ENCODE measurements at regions not wholly inside any gene's neighbourhood (a gene's known extent, or its start where the extent isn't known, plus 50 kb on each side); places are given as distances from the start of the nearest gene placed in this dataset.

DNA sequence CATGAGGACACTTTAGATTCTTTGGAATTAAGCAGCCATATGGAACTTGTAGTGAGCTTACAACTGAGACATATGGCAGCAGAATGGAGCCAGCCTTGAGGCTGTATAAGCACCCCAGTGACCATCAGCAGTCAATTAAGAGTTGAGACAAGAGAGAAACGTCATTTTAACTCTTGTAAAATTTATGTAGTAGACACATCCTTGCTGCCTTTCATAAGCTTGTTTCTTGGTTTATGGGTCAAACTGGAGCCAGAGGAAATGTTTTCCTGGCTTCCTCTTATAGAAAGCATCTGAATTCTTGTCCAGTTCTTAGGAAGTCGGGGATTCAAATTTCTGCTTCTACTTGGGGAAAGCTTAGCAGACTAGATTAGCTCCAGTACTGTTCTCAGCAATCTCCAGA, 745.1 kb upstream of the MARCKS start:
- DNase-seq (ENCODE audit: low read depth in 1 of 2, low spot score in 1 of 2) (no peak), FAIRE-seq (no peak), ATAC-seq (no peak)
- WGBS (ENCODE audit: missing lambda C conversion rate) = 8% methylated on average over 2 of the region's 2 CpGs
- POLR2A ChIA-PET = no interaction called here
- CTCF ChIA-PET = interaction anchor here (1.1 kb wide), 1 partner anchor 27 kb away, joined by 3 read pairs; no protein-coding TSS in a partner anchor
- no peaks in the 10 kb centered on the region for H3K9me3 ChIP-seq
- no peak overlapping the region for H3K4me3 ChIP-seq
- no peak overlapping the region for H3K4me2 ChIP-seq
- no peak overlapping the region for H3K27ac ChIP-seq
- TF ChIP-seq HDAC2 (IDR thresholded peaks at IDR 0.05) = no peak
- no peak for TF ChIP-seq SREBF2 (IDR thresholded peaks at IDR 0.05)
- TF ChIP-seq, protein P1, sequence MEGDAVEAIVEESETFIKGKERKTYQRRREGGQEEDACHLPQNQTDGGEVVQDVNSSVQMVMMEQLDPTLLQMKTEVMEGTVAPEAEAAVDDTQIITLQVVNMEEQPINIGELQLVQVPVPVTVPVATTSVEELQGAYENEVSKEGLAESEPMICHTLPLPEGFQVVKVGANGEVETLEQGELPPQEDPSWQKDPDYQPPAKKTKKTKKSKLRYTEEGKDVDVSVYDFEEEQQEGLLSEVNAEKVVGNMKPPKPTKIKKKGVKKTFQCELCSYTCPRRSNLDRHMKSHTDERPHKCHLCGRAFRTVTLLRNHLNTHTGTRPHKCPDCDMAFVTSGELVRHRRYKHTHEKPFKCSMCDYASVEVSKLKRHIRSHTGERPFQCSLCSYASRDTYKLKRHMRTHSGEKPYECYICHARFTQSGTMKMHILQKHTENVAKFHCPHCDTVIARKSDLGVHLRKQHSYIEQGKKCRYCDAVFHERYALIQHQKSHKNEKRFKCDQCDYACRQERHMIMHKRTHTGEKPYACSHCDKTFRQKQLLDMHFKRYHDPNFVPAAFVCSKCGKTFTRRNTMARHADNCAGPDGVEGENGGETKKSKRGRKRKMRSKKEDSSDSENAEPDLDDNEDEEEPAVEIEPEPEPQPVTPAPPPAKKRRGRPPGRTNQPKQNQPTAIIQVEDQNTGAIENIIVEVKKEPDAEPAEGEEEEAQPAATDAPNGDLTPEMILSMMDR (IDR thresholded peaks at IDR 0.05) = no peak
- no peak for TF ChIP-seq KDM5A (IDR thresholded peaks at IDR 0.05)
- TF ChIP-seq CHD4 (IDR thresholded peaks at IDR 0.05; ENCODE audit: borderline replicate concordance) = no peak
- no peak for TF ChIP-seq HEYL (CRISPR knock-in tag; IDR thresholded peaks at IDR 0.05)
- TF ChIP-seq, protein P2, sequence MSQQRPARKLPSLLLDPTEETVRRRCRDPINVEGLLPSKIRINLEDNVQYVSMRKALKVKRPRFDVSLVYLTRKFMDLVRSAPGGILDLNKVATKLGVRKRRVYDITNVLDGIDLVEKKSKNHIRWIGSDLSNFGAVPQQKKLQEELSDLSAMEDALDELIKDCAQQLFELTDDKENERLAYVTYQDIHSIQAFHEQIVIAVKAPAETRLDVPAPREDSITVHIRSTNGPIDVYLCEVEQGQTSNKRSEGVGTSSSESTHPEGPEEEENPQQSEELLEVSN (IDR thresholded peaks at IDR 0.05; ENCODE audit: borderline replicate concordance, low read depth) = no peak
- TF ChIP-seq POLR2AphosphoS2 (conservative IDR thresholded peaks at IDR 0.05; ENCODE audit: low read length) = no peak
- TF ChIP-seq RNF2 (IDR thresholded peaks at IDR 0.05; ENCODE audit: borderline replicate concordance, low read depth) = no peak
- no peak for TF ChIP-seq CHD2 (IDR thresholded peaks at IDR 0.05; ENCODE audit: low read length, partially characterized antibody)
- TF ChIP-seq, protein P3, sequence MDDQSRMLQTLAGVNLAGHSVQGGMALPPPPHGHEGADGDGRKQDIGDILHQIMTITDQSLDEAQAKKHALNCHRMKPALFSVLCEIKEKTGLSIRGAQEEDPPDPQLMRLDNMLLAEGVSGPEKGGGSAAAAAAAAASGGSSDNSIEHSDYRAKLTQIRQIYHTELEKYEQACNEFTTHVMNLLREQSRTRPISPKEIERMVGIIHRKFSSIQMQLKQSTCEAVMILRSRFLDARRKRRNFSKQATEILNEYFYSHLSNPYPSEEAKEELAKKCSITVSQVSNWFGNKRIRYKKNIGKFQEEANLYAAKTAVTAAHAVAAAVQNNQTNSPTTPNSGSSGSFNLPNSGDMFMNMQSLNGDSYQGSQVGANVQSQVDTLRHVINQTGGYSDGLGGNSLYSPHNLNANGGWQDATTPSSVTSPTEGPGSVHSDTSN (IDR thresholded peaks at IDR 0.05) = no peak
- H3K4me1 ChIP-seq = no peaks in the 10 kb centered on the region

DNA sequence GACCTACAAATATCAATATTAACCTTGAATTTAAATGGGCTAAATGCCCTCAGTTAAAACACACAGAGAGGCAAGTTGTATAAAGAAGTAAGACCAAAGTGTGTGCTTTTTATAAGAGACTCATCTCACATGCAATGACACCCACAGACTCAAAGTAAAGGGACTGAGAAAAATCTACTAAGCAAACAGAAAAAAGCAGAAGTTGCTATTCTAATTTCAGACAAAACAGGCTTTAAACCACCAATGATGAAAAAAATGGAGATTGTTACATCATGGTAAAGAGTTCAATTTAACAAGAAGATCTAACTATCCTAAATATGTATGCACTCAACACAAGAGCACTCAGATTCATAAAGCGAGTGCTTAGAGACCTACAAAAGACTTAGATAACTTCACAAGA, 741.9 kb upstream of the MARCKS start:
- Histone ChIP-seq H3K27ac (no peak overlapping the region), H3K4me1 (peaks cover 6% of the 10 kb centered on the region; the same call in 2 of the 3 replicates), H3K4me3 (no peak overlapping the region), H3K9me3 (peaks cover 5% of the 10 kb centered on the region; the same call in 1 of the 3 replicates), H3K4me2 (no peak overlapping the region)
- CTCF ChIA-PET = no interaction called here
- FAIRE-seq (no peak), DNase-seq (ENCODE audit: low read depth in 1 of 2, low spot score in 1 of 2) (no peak), ATAC-seq (no peak)
- POLR2A ChIA-PET = no interaction called here
- TF ChIP-seq FOSL2 (IDR thresholded peaks at IDR 0.05) (no peak), FOSL2 (CRISPR knock-in tag; IDR thresholded peaks at IDR 0.05) (no peak), HOXA7 (CRISPR knock-in tag; IDR thresholded peaks at IDR 0.05) (no peak), EHMT2 (IDR thresholded peaks at IDR 0.05; ENCODE audit: low read depth) (no peak), TFCP2L1 (CRISPR knock-in tag; IDR thresholded peaks at IDR 0.05) (no peak), MAZ (IDR thresholded peaks at IDR 0.05; ENCODE audit: borderline replicate concordance, low read depth, low read length) (no peak), POLR2AphosphoS2 (conservative IDR thresholded peaks at IDR 0.05; ENCODE audit: low read length) (no peak), FOSB (CRISPR knock-in tag; IDR thresholded peaks at IDR 0.05) (no peak), CHD4 (IDR thresholded peaks at IDR 0.05; ENCODE audit: borderline replicate concordance) (no peak), RFX5 (IDR thresholded peaks at IDR 0.05) (no peak), ZFP36 (IDR thresholded peaks at IDR 0.05; ENCODE audit: borderline replicate concordance, partially characterized antibody) (no peak), SREBF2 (IDR thresholded peaks at IDR 0.05) (no peak), BHLHE40 (IDR thresholded peaks at IDR 0.05; ENCODE audit: low read depth, low read length) (no peak), CBX2 (IDR thresholded peaks at IDR 0.05; ENCODE audit: borderline replicate concordance, low read depth) (no peak), NR3C1 (IDR thresholded peaks at IDR 0.05) (no peak)
- TF ChIP-seq, protein P4, sequence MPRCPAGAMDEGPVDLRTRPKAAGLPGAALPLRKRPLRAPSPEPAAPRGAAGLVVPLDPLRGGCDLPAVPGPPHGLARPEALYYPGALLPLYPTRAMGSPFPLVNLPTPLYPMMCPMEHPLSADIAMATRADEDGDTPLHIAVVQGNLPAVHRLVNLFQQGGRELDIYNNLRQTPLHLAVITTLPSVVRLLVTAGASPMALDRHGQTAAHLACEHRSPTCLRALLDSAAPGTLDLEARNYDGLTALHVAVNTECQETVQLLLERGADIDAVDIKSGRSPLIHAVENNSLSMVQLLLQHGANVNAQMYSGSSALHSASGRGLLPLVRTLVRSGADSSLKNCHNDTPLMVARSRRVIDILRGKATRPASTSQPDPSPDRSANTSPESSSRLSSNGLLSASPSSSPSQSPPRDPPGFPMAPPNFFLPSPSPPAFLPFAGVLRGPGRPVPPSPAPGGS (IDR thresholded peaks at IDR 0.05) = no peak
- TF ChIP-seq, protein P5, sequence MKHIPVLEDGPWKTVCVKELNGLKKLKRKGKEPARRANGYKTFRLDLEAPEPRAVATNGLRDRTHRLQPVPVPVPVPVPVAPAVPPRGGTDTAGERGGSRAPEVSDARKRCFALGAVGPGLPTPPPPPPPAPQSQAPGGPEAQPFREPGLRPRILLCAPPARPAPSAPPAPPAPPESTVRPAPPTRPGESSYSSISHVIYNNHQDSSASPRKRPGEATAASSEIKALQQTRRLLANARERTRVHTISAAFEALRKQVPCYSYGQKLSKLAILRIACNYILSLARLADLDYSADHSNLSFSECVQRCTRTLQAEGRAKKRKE (CRISPR knock-in tag; IDR thresholded peaks at IDR 0.05; ENCODE audit: low read depth) = no peak
- 67% methylated on average over 1 of the region's 1 CpG for WGBS (ENCODE audit: missing lambda C conversion rate)

Measured in A549 (cell line).